Neural cell (in vitro differentiated cells): ENCODE measurements at regions not wholly inside any gene's neighbourhood (a gene's known extent, or its start where the extent isn't known, plus 50 kb on each side); places are given as distances from the start of the nearest gene placed in this dataset.

ENCODE experiments used
- H2AFZ ChIP-seq: fragments of 200-600, 300-800 bp; sonication (generic), shearing (Covaris generic); 2 replicates; pipeline ENCODE4 v1.6.0; 2014; ENCODE audit warnings: low read depth, mild to moderate bottlenecking, antibody characterized with exemption, low read length, moderate library complexity
- H3F3A ChIP-seq: fragments of 200-600 bp; shearing (Covaris generic); 2 replicates; pipeline ENCODE4 v1.6.1; 2016; ENCODE audit warnings: mild to moderate bottlenecking, moderate library complexity, mixed read lengths, antibody characterized with exemption, low read length; ENCODE audit not compliant: insufficient read depth, poor library complexity, severe bottlenecking
- H3K27ac ChIP-seq: fragments of 200-600, 300-800 bp; sonication (generic), shearing (Covaris generic); 2 replicates; pipeline ENCODE4 v1.5.1; 2014; ENCODE audit warnings: mild to moderate bottlenecking, low read length, moderate library complexity
- H3K27me3 ChIP-seq: fragments of 300-800, 200-600 bp; sonication (generic), shearing (Covaris generic); 2 replicates; pipeline ENCODE4 v1.6.0; 2014; ENCODE audit warnings: mild to moderate bottlenecking, low read depth, low read length, moderate library complexity; ENCODE audit not compliant: insufficient read depth
- H3K36me3 ChIP-seq: fragments of 300-800, 200-600 bp; sonication (generic), shearing (Covaris generic); 2 replicates; pipeline ENCODE4 v1.5.1; 2014; ENCODE audit warnings: mild to moderate bottlenecking, antibody characterized with exemption, low read length, moderate library complexity; ENCODE audit not compliant: insufficient read depth
- H3K4me2 ChIP-seq: fragments of 300-800, 200-600 bp; sonication (generic), shearing (Covaris generic); 2 replicates; pipeline ENCODE4 v1.6.0; 2014; ENCODE audit warnings: mild to moderate bottlenecking, low read length
- H3K4me3 ChIP-seq: fragments of 300-800, 200-600 bp; sonication (generic), shearing (Covaris generic); 2 replicates; pipeline ENCODE4 v1.5.1; 2014; ENCODE audit warnings: mild to moderate bottlenecking, low read length, moderate library complexity
- H3K79me2 ChIP-seq: fragments of 200-600 bp; shearing (Covaris generic); replicated peaks from 2 replicates; pipeline ENCODE4 v1.6.0; 2014; ENCODE audit warnings: mild to moderate bottlenecking, low read length, moderate library complexity; ENCODE audit not compliant: insufficient read depth
- H3K9ac ChIP-seq: fragments of 300-800, 200-600 bp; sonication (generic), shearing (Covaris generic); 2 replicates; pipeline ENCODE4 v1.6.1; 2016; ENCODE audit warnings: mild to moderate bottlenecking, low read length, mixed read lengths
- H3K9me2 ChIP-seq: fragments of 200-600 bp; shearing (Covaris generic); 2 replicates; pipeline ENCODE4 v1.6.1; 2016; ENCODE audit warnings: mild to moderate bottlenecking, low read length, mixed read lengths; ENCODE audit not compliant: insufficient read depth
- H3K9me3 ChIP-seq: fragments of 200-600, 300-800 bp; sonication (generic), shearing (Covaris generic); 2 replicates; pipeline ENCODE4 v1.6.1; 2016; ENCODE audit warnings: mild to moderate bottlenecking, mixed run types, low read length, moderate library complexity, mixed read lengths
- H4K20me1 ChIP-seq: fragments of 200-600 bp; shearing (Covaris generic); 2 replicates; pipeline ENCODE4 v1.6.1; 2016; ENCODE audit warnings: mild to moderate bottlenecking, mixed run types; ENCODE audit not compliant: insufficient read depth
- EP300 ChIP-seq: fragments of 450-650 bp; conservative IDR thresholded peaks from 2 replicates; pipeline ENCODE4 v1.6.1; 2014; ENCODE audit warnings: antibody characterized with exemption, mild to moderate bottlenecking, moderate library complexity; ENCODE audit not compliant: poor library complexity, severe bottlenecking
- EZH2 ChIP-seq: fragments of 200-600, 300-800 bp; shearing (Covaris generic), sonication (generic); IDR thresholded peaks from 2 replicates; pipeline ENCODE4 v1.6.1; 2014; ENCODE audit warnings: antibody characterized with exemption, low read length, borderline replicate concordance, mild to moderate bottlenecking; ENCODE audit not compliant: insufficient read depth, poor library complexity, severe bottlenecking
- MXI1 ChIP-seq: fragments of 450-650 bp; conservative IDR thresholded peaks from 2 replicates; pipeline ENCODE4 v1.6.1; 2014; ENCODE audit warnings: antibody characterized with exemption, mild to moderate bottlenecking; ENCODE audit not compliant: poor library complexity, severe bottlenecking
- POLR2AphosphoS5 ChIP-seq: IDR thresholded peaks from 2 replicates; pipeline ENCODE4 v1.6.1; 2012
- RAD21 ChIP-seq: fragments of 450-650 bp; conservative IDR thresholded peaks from 2 replicates; pipeline ENCODE4 v1.6.1; 2014; ENCODE audit warnings: antibody characterized with exemption, mild to moderate bottlenecking, moderate library complexity
- SMC3 ChIP-seq: fragments of 450-650 bp; conservative IDR thresholded peaks from 2 replicates; pipeline ENCODE4 v1.6.1; 2014; ENCODE audit warnings: antibody characterized with exemption, mild to moderate bottlenecking, moderate library complexity; ENCODE audit not compliant: poor library complexity
- TAF1 ChIP-seq: IDR thresholded peaks from 2 replicates; pipeline ENCODE4 v1.6.1; 2012; ENCODE audit warnings: low read depth
- TF ChIP-seq, protein P1 (sequence below): fragments of 450-650 bp; IDR thresholded peaks from 2 replicates; pipeline ENCODE4 v1.5.1; 2014; ENCODE audit warnings: antibody characterized with exemption, mild to moderate bottlenecking, moderate library complexity; ENCODE audit not compliant: poor library complexity, severe bottlenecking
- TF ChIP-seq, protein P2 (sequence below): IDR thresholded peaks from 2 replicates; pipeline ENCODE4 v1.6.1; 2012; ENCODE audit warnings: borderline replicate concordance

- no peak for TF ChIP-seq SMC3
- TF ChIP-seq, protein P1, sequence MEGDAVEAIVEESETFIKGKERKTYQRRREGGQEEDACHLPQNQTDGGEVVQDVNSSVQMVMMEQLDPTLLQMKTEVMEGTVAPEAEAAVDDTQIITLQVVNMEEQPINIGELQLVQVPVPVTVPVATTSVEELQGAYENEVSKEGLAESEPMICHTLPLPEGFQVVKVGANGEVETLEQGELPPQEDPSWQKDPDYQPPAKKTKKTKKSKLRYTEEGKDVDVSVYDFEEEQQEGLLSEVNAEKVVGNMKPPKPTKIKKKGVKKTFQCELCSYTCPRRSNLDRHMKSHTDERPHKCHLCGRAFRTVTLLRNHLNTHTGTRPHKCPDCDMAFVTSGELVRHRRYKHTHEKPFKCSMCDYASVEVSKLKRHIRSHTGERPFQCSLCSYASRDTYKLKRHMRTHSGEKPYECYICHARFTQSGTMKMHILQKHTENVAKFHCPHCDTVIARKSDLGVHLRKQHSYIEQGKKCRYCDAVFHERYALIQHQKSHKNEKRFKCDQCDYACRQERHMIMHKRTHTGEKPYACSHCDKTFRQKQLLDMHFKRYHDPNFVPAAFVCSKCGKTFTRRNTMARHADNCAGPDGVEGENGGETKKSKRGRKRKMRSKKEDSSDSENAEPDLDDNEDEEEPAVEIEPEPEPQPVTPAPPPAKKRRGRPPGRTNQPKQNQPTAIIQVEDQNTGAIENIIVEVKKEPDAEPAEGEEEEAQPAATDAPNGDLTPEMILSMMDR, result no peak
- TF ChIP-seq EP300, result no peak
- no peak for TF ChIP-seq TAF1
- no peak for TF ChIP-seq POLR2AphosphoS5
- no peak for TF ChIP-seq MXI1
- TF ChIP-seq EZH2, result no peak
- TF ChIP-seq, protein P2, sequence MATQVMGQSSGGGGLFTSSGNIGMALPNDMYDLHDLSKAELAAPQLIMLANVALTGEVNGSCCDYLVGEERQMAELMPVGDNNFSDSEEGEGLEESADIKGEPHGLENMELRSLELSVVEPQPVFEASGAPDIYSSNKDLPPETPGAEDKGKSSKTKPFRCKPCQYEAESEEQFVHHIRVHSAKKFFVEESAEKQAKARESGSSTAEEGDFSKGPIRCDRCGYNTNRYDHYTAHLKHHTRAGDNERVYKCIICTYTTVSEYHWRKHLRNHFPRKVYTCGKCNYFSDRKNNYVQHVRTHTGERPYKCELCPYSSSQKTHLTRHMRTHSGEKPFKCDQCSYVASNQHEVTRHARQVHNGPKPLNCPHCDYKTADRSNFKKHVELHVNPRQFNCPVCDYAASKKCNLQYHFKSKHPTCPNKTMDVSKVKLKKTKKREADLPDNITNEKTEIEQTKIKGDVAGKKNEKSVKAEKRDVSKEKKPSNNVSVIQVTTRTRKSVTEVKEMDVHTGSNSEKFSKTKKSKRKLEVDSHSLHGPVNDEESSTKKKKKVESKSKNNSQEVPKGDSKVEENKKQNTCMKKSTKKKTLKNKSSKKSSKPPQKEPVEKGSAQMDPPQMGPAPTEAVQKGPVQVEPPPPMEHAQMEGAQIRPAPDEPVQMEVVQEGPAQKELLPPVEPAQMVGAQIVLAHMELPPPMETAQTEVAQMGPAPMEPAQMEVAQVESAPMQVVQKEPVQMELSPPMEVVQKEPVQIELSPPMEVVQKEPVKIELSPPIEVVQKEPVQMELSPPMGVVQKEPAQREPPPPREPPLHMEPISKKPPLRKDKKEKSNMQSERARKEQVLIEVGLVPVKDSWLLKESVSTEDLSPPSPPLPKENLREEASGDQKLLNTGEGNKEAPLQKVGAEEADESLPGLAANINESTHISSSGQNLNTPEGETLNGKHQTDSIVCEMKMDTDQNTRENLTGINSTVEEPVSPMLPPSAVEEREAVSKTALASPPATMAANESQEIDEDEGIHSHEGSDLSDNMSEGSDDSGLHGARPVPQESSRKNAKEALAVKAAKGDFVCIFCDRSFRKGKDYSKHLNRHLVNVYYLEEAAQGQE, result no peak
- TF ChIP-seq RAD21, result no peak
- H3K4me3 ChIP-seq, result no peak overlapping the region
Observed at GRCh38 chr16:8342276-8342675, 248.0 kb downstream of the TMEM114 start.

DNA sequence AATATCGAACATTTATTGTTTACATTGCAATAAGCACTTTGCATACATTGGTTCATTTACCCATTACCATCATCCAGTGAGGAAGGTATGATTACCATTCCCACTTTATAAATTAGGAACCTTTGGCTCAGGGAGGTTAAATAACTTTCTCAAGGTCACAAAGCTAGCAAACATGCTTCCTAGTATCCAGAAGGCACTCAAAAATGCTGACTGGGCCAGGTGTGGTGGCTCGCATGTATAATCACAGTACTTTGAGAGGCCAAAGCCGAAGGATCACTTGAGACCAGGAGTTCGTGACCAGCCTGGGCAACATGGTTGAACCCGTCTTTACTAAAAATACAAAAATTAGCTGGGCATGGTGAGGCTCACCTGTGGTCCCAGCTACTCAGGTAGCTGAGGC lies 259.6 kb downstream of the TMEM114 start:
- H3K9ac ChIP-seq, result no peak overlapping the region

More at GRCh38 chr16:8342276-8342675, 248.0 kb downstream of the TMEM114 start:
- Histone ChIP-seq H3K4me2 (no peak overlapping the region), H3K79me2 (no peaks in the 10 kb centered on the region), H3K9ac (no peak overlapping the region), H3K9me2 (no peaks in the 10 kb centered on the region), H4K20me1 (peaks cover 3% of the 10 kb centered on the region), H2AFZ (no peak overlapping the region), H3K27ac (no peak overlapping the region), H3K36me3 (no peaks in the 10 kb centered on the region), H3K9me3 (no peaks in the 10 kb centered on the region), H3K27me3 (peaks cover 4% of the 10 kb centered on the region), H3F3A (no peaks in the 10 kb centered on the region)

More for the DNA sequence above, 259.6 kb downstream of the TMEM114 start:
- H3K4me2 ChIP-seq, result no peak overlapping the region
- H3K36me3 ChIP-seq, result no peaks in the 10 kb centered on the region
- H3K4me3 ChIP-seq, result no peak overlapping the region
- no peak overlapping the region for H2AFZ ChIP-seq
- no peaks in the 10 kb centered on the region for H3F3A ChIP-seq
- TF ChIP-seq EP300 (no peak), TAF1 (no peak), MXI1 (no peak), POLR2AphosphoS5 (no peak), SMC3 (no peak), RAD21 (no peak), EZH2 (no peak)
- TF ChIP-seq, protein P2, result no peak
- TF ChIP-seq, protein P1, result no peak
- no peaks in the 10 kb centered on the region for H3K9me3 ChIP-seq
- H3K27me3 ChIP-seq, result no peaks in the 10 kb centered on the region
- no peaks in the 10 kb centered on the region for H4K20me1 ChIP-seq
- no peaks in the 10 kb centered on the region for H3K9me2 ChIP-seq
- H3K79me2 ChIP-seq, result no peaks in the 10 kb centered on the region
- no peak overlapping the region for H3K27ac ChIP-seq
